Peyer's patch (tissue), 4 donors: ENCODE measurements at regions not wholly inside any gene's neighbourhood (a gene's known extent, or its start where the extent isn't known, plus 50 kb on each side); places are given as distances from the start of the nearest gene placed in this dataset.

Source experiments
- POLR2A ChIP-seq, 2 donors: fragments of 450-650 bp; IDR thresholded peaks; one replicate each; pipeline ENCODE4 v1.5.1; 2017; ENCODE audit warnings: antibody characterized with exemption in 2 of 2, mild to moderate bottlenecking in 2 of 2, moderate library complexity in 2 of 2
- TF ChIP-seq, protein P1 (sequence below), 6 experiments: fragments of 450-650 bp in 4 of 6; fragments of 200-600 bp in 2 of 6; sonication (generic) in 1 of 6; IDR thresholded peaks; one replicate each; pipeline ENCODE4 v1.5.1; 2017 to 2019; ENCODE audit warnings: antibody characterized with exemption in 6 of 6, mild to moderate bottlenecking in 3 of 6, moderate library complexity in 1 of 6

DNA sequence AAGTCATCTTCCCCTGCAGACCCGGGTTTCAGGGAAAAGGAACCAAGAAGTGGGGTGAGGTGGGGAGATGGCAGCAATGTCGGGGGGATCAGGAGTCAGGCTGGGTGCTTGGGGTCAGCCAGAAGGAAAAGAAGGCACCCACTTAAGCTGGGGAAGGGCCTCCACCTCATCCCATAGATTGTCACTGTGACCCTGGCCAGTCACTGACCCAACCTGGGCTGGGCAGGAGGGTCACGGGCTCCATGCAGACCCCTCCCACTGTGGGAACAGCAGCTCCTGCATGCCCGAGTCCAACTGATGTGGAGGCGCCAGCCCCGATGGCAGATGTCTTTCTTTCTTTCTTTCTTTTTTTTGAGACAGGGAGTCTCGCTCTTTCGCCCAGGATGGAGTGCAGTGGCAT is 53.6 kb upstream of the HAAO start:
- TF ChIP-seq, protein P1, sequence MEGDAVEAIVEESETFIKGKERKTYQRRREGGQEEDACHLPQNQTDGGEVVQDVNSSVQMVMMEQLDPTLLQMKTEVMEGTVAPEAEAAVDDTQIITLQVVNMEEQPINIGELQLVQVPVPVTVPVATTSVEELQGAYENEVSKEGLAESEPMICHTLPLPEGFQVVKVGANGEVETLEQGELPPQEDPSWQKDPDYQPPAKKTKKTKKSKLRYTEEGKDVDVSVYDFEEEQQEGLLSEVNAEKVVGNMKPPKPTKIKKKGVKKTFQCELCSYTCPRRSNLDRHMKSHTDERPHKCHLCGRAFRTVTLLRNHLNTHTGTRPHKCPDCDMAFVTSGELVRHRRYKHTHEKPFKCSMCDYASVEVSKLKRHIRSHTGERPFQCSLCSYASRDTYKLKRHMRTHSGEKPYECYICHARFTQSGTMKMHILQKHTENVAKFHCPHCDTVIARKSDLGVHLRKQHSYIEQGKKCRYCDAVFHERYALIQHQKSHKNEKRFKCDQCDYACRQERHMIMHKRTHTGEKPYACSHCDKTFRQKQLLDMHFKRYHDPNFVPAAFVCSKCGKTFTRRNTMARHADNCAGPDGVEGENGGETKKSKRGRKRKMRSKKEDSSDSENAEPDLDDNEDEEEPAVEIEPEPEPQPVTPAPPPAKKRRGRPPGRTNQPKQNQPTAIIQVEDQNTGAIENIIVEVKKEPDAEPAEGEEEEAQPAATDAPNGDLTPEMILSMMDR (IDR thresholded peaks at IDR 0.05) = no peak
- no peak for TF ChIP-seq POLR2A (IDR thresholded peaks at IDR 0.05)
